ENCODE measurements at regions not wholly inside any gene's neighbourhood (a gene's known extent, or its start where the extent isn't known, plus 50 kb on each side); places are given as distances from the start of the nearest gene placed in this dataset.

- TF ChIP-seq, protein P1, sequence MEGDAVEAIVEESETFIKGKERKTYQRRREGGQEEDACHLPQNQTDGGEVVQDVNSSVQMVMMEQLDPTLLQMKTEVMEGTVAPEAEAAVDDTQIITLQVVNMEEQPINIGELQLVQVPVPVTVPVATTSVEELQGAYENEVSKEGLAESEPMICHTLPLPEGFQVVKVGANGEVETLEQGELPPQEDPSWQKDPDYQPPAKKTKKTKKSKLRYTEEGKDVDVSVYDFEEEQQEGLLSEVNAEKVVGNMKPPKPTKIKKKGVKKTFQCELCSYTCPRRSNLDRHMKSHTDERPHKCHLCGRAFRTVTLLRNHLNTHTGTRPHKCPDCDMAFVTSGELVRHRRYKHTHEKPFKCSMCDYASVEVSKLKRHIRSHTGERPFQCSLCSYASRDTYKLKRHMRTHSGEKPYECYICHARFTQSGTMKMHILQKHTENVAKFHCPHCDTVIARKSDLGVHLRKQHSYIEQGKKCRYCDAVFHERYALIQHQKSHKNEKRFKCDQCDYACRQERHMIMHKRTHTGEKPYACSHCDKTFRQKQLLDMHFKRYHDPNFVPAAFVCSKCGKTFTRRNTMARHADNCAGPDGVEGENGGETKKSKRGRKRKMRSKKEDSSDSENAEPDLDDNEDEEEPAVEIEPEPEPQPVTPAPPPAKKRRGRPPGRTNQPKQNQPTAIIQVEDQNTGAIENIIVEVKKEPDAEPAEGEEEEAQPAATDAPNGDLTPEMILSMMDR (IDR thresholded peaks at IDR 0.05): no peak
- TF ChIP-seq POLR2A (IDR thresholded peaks at IDR 0.05): no peak
- TF ChIP-seq EP300 (IDR thresholded peaks at IDR 0.05): no peak
Measured at GRCh38 chr13:64041296-64041695, 2625.6 kb upstream of the PCDH20 start.

All from ovary (tissue), 3 donors.